MM.1S (cell line): ENCODE measurements at regions not wholly inside any gene's neighbourhood (a gene's known extent, or its start where the extent isn't known, plus 50 kb on each side); places are given as distances from the start of the nearest gene placed in this dataset.
"Not testable (repeated sequence)": the region's sequence is repeated elsewhere in the genome, so short reads cannot be mapped to it uniquely, and the experiment has no call there.

ENCODE experiments used
- DNase-seq: peaks from one replicate; pipeline ENCODE4 v3.0.0-alpha.2; 2015
- H2AFZ ChIP-seq: fragments of 300-600 bp; sonication (generic); 2 replicates; pipeline ENCODE4 v1.6.0; 2016; ENCODE audit warnings: antibody characterized with exemption, low read length
- H3F3A ChIP-seq: fragments of 300-600 bp; sonication (generic); 2 replicates; pipeline ENCODE4 v1.6.1; 2016; ENCODE audit warnings: mild to moderate bottlenecking, antibody characterized with exemption, low read length, moderate library complexity, mixed read lengths; ENCODE audit not compliant: insufficient read depth
- H3K27ac ChIP-seq: fragments of 300-600 bp; sonication (generic); 2 replicates; pipeline ENCODE4 v1.5.1; 2016; ENCODE audit warnings: mild to moderate bottlenecking, low read length
- H3K27me3 ChIP-seq: fragments of 300-600 bp; sonication (generic); replicated peaks from 2 replicates; pipeline ENCODE4 v1.6.0; 2016; ENCODE audit warnings: low read length; ENCODE audit not compliant: insufficient read depth
- H3K36me3 ChIP-seq: fragments of 300-600 bp; sonication (generic); replicated peaks from 2 replicates; pipeline ENCODE4 v1.6.1; 2016; ENCODE audit warnings: mild to moderate bottlenecking, low read length, mixed read lengths; ENCODE audit not compliant: insufficient read depth
- H3K4me1 ChIP-seq: fragments of 300-600 bp; sonication (generic); 2 replicates; pipeline ENCODE4 v1.6.1; 2016; ENCODE audit warnings: low read length, mixed read lengths
- H3K4me2 ChIP-seq: fragments of 300-600 bp; sonication (generic); 2 replicates; pipeline ENCODE4 v1.6.0; 2016; ENCODE audit warnings: low read depth, low read length
- H3K4me3 ChIP-seq: fragments of 300-600 bp; sonication (generic); 2 replicates; pipeline ENCODE4 v1.5.1; 2016; ENCODE audit warnings: low read length, mixed read lengths
- H3K79me2 ChIP-seq: fragments of 300-600 bp; sonication (generic); 2 replicates; pipeline ENCODE4 v1.6.1; 2016; ENCODE audit warnings: mixed run types, low read length, mixed read lengths
- H3K9ac ChIP-seq: fragments of 300-600 bp; sonication (generic); 2 replicates; pipeline ENCODE4 v1.6.1; 2016; ENCODE audit warnings: low read length, mixed read lengths
- H3K9me2 ChIP-seq: fragments of 300-600 bp; sonication (generic); replicated peaks from 2 replicates; pipeline ENCODE4 v1.6.1; 2016; ENCODE audit warnings: mild to moderate bottlenecking, low read length, mixed read lengths; ENCODE audit not compliant: insufficient read depth
- H3K9me3 ChIP-seq: fragments of 300-600 bp; sonication (generic); replicated peaks from 2 replicates; pipeline ENCODE4 v1.6.1; 2016; ENCODE audit warnings: mild to moderate bottlenecking, low read length, mixed read lengths; ENCODE audit not compliant: insufficient read depth
- H4K20me1 ChIP-seq: fragments of 300-600 bp; sonication (generic); 2 replicates; pipeline ENCODE4 v1.6.1; 2016; ENCODE audit warnings: mild to moderate bottlenecking, low read length, moderate library complexity, mixed read lengths; ENCODE audit not compliant: insufficient read depth
- CTCF ChIP-seq: fragments of 300-600 bp; sonication (generic); IDR thresholded peaks from 2 replicates; pipeline ENCODE4 v1.5.1; 2016; ENCODE audit warnings: antibody characterized with exemption, low read length, mixed read lengths
- EZH2 ChIP-seq: fragments of 300-600 bp; sonication (generic); optimal IDR thresholded peaks from 2 replicates; pipeline ENCODE3; 2017; ENCODE audit warnings: low read depth, mild to moderate bottlenecking, antibody characterized with exemption, low read length, mixed read lengths
- EZH2phosphoT487 ChIP-seq: fragments of 300-600 bp; sonication (generic); IDR thresholded peaks from 2 replicates; pipeline ENCODE4 v1.6.1; 2018; ENCODE audit warnings: antibody characterized with exemption, low read length

- Histone ChIP-seq H3K9ac (no peak overlapping the region), H2AFZ (no peak overlapping the region), H3K9me3 (no peaks in the 10 kb centered on the region), H3K4me1 (no peaks in the 10 kb centered on the region; the same call in 1 of the 2 replicates), H3K27ac (no peak overlapping the region), H3F3A (no peaks in the 10 kb centered on the region), H4K20me1 (no peaks in the 10 kb centered on the region), H3K4me3 (no peak overlapping the region), H3K4me2 (no peak overlapping the region), H3K36me3 (no peaks in the 10 kb centered on the region), H3K27me3 (no peaks in the 10 kb centered on the region), H3K79me2 (no peaks in the 10 kb centered on the region), H3K9me2 (no peaks in the 10 kb centered on the region)
- TF ChIP-seq EZH2phosphoT487 (no peak), EZH2 (no peak), CTCF (no peak)
- no peak for DNase-seq
These were observed 228.7 kb upstream of the RREB1 start for GRCh38 chr6:6878887-6879585.

GRCh38 chr6:6879586-6879974, 228.2 kb upstream of the RREB1 start:
- DNase-seq, H3F3A ChIP-seq, H3K9me2 ChIP-seq, H3K27me3 ChIP-seq, H2AFZ ChIP-seq, H3K36me3 ChIP-seq, H3K79me2 ChIP-seq, H3K27ac ChIP-seq, H4K20me1 ChIP-seq, H3K9me3 ChIP-seq, H3K4me1 ChIP-seq, H3K4me2 ChIP-seq, H3K4me3 ChIP-seq, H3K9ac ChIP-seq: not testable (repeated sequence)

- H3K9me3 ChIP-seq = no peaks in the 10 kb centered on the region
- no peaks in the 10 kb centered on the region for H3F3A ChIP-seq
- H3K27me3 ChIP-seq = no peaks in the 10 kb centered on the region
- TF ChIP-seq EZH2 (no peak), CTCF (no peak), EZH2phosphoT487 (no peak)
- no peak overlapping the region for H2AFZ ChIP-seq
- no peaks in the 10 kb centered on the region for H3K79me2 ChIP-seq
- H3K27ac ChIP-seq = no peak overlapping the region
- H3K9ac ChIP-seq = no peak overlapping the region
- no peak overlapping the region for H3K4me2 ChIP-seq
- H3K36me3 ChIP-seq = no peaks in the 10 kb centered on the region
- no peaks in the 10 kb centered on the region; the same call in 1 of the 2 replicates for H3K4me1 ChIP-seq
- H4K20me1 ChIP-seq = no peaks in the 10 kb centered on the region
- no peaks in the 10 kb centered on the region for H3K9me2 ChIP-seq
- H3K4me3 ChIP-seq = no peak overlapping the region
- no peak for DNase-seq
These were observed 226.9 kb upstream of the RREB1 start for GRCh38 chr6:6880745-6881437.
